H1 (cell line): ENCODE measurements at regions not wholly inside any gene's neighbourhood (a gene's known extent, or its start where the extent isn't known, plus 50 kb on each side); places are given as distances from the start of the nearest gene placed in this dataset.

ENCODE experiments used
- BACH1 ChIP-seq: IDR thresholded peaks from 2 replicates; pipeline ENCODE4 v1.6.1; 2012; ENCODE audit warnings: low read length, improper control_type of control experiment
- JUND ChIP-seq: IDR thresholded peaks from 2 replicates; pipeline ENCODE4 v1.6.1; 2011; ENCODE audit warnings: mild to moderate bottlenecking, improper control_type of control experiment, low read length
- ZNF274 ChIP-seq: IDR thresholded peaks from 2 replicates; pipeline ENCODE4 v1.7.0; 2012; ENCODE audit warnings: low read length, borderline replicate concordance; ENCODE audit errors: extremely low read depth
- TF ChIP-seq, protein P1 (sequence below): fragments of 300-600 bp; sonication (generic); IDR thresholded peaks from 2 replicates; pipeline ENCODE4 v1.7.1; 2012; ENCODE audit warnings: low read length, moderate library complexity, mild to moderate bottlenecking, inconsistent platforms; ENCODE audit not compliant: insufficient replicate concordance

DNA sequence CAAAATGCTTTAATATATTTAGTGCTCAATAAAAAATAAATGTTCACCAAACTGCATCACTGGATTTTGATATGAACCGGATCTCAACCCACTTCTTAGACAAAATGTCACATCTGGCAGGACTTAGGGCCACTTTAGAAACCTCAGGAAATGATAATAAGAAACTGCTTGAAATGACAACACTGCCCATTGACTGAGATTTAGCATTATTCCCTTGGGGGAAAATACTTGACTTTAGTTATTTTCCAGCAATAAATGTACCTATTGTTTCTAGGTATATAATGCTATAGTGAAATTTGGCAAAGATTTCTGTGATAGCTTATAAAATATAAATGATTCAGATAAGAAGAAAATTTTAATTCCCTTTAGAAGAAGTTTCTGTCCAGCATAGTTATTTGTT lies 195.1 kb downstream of the ICOS start (continued):
- TF ChIP-seq, protein P1, sequence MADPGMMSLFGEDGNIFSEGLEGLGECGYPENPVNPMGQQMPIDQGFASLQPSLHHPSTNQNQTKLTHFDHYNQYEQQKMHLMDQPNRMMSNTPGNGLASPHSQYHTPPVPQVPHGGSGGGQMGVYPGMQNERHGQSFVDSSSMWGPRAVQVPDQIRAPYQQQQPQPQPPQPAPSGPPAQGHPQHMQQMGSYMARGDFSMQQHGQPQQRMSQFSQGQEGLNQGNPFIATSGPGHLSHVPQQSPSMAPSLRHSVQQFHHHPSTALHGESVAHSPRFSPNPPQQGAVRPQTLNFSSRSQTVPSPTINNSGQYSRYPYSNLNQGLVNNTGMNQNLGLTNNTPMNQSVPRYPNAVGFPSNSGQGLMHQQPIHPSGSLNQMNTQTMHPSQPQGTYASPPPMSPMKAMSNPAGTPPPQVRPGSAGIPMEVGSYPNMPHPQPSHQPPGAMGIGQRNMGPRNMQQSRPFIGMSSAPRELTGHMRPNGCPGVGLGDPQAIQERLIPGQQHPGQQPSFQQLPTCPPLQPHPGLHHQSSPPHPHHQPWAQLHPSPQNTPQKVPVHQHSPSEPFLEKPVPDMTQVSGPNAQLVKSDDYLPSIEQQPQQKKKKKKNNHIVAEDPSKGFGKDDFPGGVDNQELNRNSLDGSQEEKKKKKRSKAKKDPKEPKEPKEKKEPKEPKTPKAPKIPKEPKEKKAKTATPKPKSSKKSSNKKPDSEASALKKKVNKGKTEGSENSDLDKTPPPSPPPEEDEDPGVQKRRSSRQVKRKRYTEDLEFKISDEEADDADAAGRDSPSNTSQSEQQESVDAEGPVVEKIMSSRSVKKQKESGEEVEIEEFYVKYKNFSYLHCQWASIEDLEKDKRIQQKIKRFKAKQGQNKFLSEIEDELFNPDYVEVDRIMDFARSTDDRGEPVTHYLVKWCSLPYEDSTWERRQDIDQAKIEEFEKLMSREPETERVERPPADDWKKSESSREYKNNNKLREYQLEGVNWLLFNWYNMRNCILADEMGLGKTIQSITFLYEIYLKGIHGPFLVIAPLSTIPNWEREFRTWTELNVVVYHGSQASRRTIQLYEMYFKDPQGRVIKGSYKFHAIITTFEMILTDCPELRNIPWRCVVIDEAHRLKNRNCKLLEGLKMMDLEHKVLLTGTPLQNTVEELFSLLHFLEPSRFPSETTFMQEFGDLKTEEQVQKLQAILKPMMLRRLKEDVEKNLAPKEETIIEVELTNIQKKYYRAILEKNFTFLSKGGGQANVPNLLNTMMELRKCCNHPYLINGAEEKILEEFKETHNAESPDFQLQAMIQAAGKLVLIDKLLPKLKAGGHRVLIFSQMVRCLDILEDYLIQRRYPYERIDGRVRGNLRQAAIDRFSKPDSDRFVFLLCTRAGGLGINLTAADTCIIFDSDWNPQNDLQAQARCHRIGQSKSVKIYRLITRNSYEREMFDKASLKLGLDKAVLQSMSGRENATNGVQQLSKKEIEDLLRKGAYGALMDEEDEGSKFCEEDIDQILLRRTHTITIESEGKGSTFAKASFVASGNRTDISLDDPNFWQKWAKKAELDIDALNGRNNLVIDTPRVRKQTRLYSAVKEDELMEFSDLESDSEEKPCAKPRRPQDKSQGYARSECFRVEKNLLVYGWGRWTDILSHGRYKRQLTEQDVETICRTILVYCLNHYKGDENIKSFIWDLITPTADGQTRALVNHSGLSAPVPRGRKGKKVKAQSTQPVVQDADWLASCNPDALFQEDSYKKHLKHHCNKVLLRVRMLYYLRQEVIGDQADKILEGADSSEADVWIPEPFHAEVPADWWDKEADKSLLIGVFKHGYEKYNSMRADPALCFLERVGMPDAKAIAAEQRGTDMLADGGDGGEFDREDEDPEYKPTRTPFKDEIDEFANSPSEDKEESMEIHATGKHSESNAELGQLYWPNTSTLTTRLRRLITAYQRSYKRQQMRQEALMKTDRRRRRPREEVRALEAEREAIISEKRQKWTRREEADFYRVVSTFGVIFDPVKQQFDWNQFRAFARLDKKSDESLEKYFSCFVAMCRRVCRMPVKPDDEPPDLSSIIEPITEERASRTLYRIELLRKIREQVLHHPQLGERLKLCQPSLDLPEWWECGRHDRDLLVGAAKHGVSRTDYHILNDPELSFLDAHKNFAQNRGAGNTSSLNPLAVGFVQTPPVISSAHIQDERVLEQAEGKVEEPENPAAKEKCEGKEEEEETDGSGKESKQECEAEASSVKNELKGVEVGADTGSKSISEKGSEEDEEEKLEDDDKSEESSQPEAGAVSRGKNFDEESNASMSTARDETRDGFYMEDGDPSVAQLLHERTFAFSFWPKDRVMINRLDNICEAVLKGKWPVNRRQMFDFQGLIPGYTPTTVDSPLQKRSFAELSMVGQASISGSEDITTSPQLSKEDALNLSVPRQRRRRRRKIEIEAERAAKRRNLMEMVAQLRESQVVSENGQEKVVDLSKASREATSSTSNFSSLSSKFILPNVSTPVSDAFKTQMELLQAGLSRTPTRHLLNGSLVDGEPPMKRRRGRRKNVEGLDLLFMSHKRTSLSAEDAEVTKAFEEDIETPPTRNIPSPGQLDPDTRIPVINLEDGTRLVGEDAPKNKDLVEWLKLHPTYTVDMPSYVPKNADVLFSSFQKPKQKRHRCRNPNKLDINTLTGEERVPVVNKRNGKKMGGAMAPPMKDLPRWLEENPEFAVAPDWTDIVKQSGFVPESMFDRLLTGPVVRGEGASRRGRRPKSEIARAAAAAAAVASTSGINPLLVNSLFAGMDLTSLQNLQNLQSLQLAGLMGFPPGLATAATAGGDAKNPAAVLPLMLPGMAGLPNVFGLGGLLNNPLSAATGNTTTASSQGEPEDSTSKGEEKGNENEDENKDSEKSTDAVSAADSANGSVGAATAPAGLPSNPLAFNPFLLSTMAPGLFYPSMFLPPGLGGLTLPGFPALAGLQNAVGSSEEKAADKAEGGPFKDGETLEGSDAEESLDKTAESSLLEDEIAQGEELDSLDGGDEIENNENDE = no peak
- TF ChIP-seq ZNF274 = no peak
- no peak for TF ChIP-seq BACH1
- TF ChIP-seq JUND = no peak
